ENCODE measurements at regions not wholly inside any gene's neighbourhood (a gene's known extent, or its start where the extent isn't known, plus 50 kb on each side); places are given as distances from the start of the nearest gene placed in this dataset.

DNA sequence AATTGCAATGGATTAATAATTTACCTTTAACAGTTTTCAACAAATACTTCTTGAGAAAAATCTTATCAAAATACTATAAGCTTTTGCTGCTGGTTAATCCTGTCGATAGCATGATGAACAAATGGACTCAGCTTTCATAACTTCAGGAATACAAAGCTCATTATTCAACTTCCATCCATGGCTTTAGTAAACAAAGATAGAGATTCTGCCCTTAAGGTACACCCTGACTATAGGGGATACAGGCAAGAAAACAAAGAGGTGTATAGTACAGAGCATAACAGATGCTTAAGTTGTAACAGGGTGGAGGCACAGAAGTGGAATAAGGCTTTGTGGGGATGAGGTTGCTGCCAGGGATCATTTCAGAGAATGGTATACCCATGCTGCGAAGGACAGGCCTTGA, 57.0 kb upstream of the FOXN2 start:
- Histone ChIP-seq H3K27ac (no peak overlapping the region), H3K79me2 (ENCODE audit: insufficient read depth) (no peaks in the 10 kb centered on the region), H3F3A (ENCODE audit: insufficient read depth) (no peaks in the 10 kb centered on the region), H3K4me2 (ENCODE audit: unreplicated experiment) (no peak overlapping the region), H3K4me1 (ENCODE audit: insufficient read depth) (no peaks in the 10 kb centered on the region), H3K27me3 (replicated peaks; ENCODE audit: insufficient read depth) (no peaks in the 10 kb centered on the region), H2AFZ (no peak overlapping the region), H3K36me3 (ENCODE audit: low read depth) (no peaks in the 10 kb centered on the region), H4K20me1 (ENCODE audit: insufficient read depth) (no peaks in the 10 kb centered on the region), H3K4me3 (no peak overlapping the region), H3K9me3 (ENCODE audit: low read depth) (no peaks in the 10 kb centered on the region), H3K9me2 (ENCODE audit: insufficient read depth) (no peaks in the 10 kb centered on the region), H3K9ac (no peak overlapping the region)
- no peak for DNase-seq
- WGBS, 2 experiments (ENCODE audit: low coverage in 1 of 2, low lambda C conversion rate in 2 of 2, missing lambda C conversion rate in 2 of 2), result 84 to 87% methylated on average over 2 of the region's 2 CpGs
- TF ChIP-seq EZH2phosphoT487 (IDR thresholded peaks at IDR 0.05; ENCODE audit: insufficient read depth, low read depth), result no peak
- no peak for TF ChIP-seq EZH2 (IDR thresholded peaks at IDR 0.05; ENCODE audit: insufficient read depth, poor library complexity, severe bottlenecking)
- in situ Hi-C loops (cut with MboI), result no loop called here

DNA sequence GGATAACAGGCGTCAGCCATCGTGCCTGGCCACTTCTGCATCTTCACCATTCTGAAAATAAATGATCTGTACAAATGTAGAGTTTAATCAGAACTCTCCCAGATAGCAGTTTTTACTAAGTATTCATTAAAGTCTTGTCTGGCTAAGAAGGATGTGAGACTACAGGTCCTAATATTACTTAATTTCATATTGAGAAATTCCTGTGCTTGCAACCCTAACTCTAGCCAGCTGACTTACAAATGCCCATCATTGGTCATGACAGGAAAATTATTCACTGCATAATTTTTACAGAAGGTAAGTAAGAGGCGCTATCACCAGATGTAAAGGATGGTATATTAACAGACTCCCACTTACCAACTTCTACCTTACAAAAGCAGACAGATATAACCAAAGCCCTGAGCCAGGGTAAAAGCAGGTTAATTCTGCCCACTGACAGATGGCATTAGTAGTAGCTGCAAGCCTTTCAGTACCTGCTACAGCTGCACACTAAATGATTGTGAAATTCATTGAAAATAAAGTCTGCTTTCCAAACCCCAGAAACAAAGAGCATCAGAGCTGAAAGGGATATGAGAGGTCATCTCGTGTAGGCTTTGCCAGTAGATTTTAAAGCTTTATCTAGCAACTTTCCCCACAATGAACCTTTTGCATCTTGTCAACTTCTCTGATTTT, 55.9 kb upstream of the FOXN2 start:
- Histone ChIP-seq H3K27me3 (replicated peaks; ENCODE audit: insufficient read depth) (no peaks in the 10 kb centered on the region), H3K9ac (no peak overlapping the region), H3K9me2 (ENCODE audit: insufficient read depth) (no peaks in the 10 kb centered on the region), H3K36me3 (ENCODE audit: low read depth) (no peaks in the 10 kb centered on the region), H3K79me2 (ENCODE audit: insufficient read depth) (no peaks in the 10 kb centered on the region), H3K4me2 (ENCODE audit: unreplicated experiment) (no peak overlapping the region), H4K20me1 (ENCODE audit: insufficient read depth) (no peaks in the 10 kb centered on the region), H2AFZ (no peak overlapping the region), H3K27ac (no peak overlapping the region), H3K9me3 (ENCODE audit: low read depth) (no peaks in the 10 kb centered on the region), H3F3A (ENCODE audit: insufficient read depth) (no peaks in the 10 kb centered on the region), H3K4me3 (no peak overlapping the region), H3K4me1 (ENCODE audit: insufficient read depth) (no peaks in the 10 kb centered on the region)
- in situ Hi-C loops (cut with MboI), result no loop called here
- 79 to 83% methylated on average over 4 of the region's 4 CpGs for WGBS, 2 experiments (ENCODE audit: low coverage in 1 of 2, low lambda C conversion rate in 2 of 2, missing lambda C conversion rate in 2 of 2)
- no peak for DNase-seq
- TF ChIP-seq EZH2 (IDR thresholded peaks at IDR 0.05; ENCODE audit: insufficient read depth, poor library complexity, severe bottlenecking), result no peak
- no peak for TF ChIP-seq EZH2phosphoT487 (IDR thresholded peaks at IDR 0.05; ENCODE audit: insufficient read depth, low read depth)

DNA sequence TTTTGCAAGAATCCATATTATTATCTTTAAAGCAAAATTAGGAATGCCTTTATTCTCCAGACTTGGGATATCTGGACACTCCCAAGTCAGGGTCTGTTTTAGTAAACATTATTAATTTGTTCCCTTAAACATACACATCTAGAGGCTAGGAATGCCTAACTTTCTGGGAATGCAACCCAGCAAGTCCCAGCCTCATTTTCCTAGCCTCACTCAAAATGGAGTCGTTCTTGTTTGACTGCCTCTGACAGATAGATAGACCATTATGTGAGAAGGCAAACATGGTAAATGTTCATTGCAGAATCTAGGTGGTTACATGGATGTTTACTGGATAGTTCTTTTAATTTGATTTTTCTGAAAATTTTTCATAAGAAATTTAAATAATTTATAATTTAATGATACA, 54.7 kb upstream of the FOXN2 start:
- Histone ChIP-seq H3K79me2 (ENCODE audit: insufficient read depth) (no peaks in the 10 kb centered on the region), H3F3A (ENCODE audit: insufficient read depth) (no peaks in the 10 kb centered on the region), H3K9me2 (ENCODE audit: insufficient read depth) (no peaks in the 10 kb centered on the region), H3K4me3 (no peak overlapping the region), H3K36me3 (ENCODE audit: low read depth) (no peaks in the 10 kb centered on the region), H3K9me3 (ENCODE audit: low read depth) (no peaks in the 10 kb centered on the region), H2AFZ (no peak overlapping the region), H3K4me1 (ENCODE audit: insufficient read depth) (no peaks in the 10 kb centered on the region), H3K27me3 (replicated peaks; ENCODE audit: insufficient read depth) (no peaks in the 10 kb centered on the region), H4K20me1 (ENCODE audit: insufficient read depth) (no peaks in the 10 kb centered on the region), H3K27ac (no peak overlapping the region), H3K4me2 (ENCODE audit: unreplicated experiment) (no peak overlapping the region), H3K9ac (no peak overlapping the region)
- in situ Hi-C loops (cut with MboI), result no loop called here
- TF ChIP-seq EZH2phosphoT487 (IDR thresholded peaks at IDR 0.05; ENCODE audit: insufficient read depth, low read depth), result no peak
- TF ChIP-seq EZH2 (IDR thresholded peaks at IDR 0.05; ENCODE audit: insufficient read depth, poor library complexity, severe bottlenecking), result no peak
- DNase-seq, result no peak
- 46 to 51% methylated on average over 1 of the region's 1 CpG for WGBS, 2 experiments (ENCODE audit: low coverage in 1 of 2, low lambda C conversion rate in 2 of 2, missing lambda C conversion rate in 2 of 2)

DNA sequence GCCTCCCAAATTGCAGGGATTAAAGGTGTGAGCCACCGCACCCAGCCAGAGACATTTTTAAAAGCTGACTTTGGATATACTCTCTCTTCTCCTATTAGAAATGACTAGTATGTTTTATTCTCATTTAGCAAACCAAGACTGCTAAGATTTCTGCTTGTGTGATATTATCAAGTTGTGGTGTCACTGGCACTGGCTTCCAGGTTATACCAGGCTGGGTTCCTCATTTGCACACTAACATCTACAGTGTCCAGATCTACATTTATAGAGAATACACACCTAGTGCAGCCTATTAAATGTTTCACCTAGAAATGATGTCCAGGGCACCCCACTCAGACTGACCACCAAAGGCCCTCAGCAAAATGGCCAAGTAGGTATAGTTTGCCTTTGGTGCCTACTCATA, 49.9 kb upstream of the FOXN2 start:
- Histone ChIP-seq H3K79me2 (ENCODE audit: insufficient read depth) (no peaks in the 10 kb centered on the region), H4K20me1 (ENCODE audit: insufficient read depth) (no peaks in the 10 kb centered on the region), H3F3A (ENCODE audit: insufficient read depth) (no peaks in the 10 kb centered on the region), H3K4me3 (no peak overlapping the region), H3K9me2 (ENCODE audit: insufficient read depth) (no peaks in the 10 kb centered on the region), H3K4me2 (ENCODE audit: unreplicated experiment) (no peak overlapping the region), H3K9me3 (ENCODE audit: low read depth) (no peaks in the 10 kb centered on the region), H3K27ac (no peak overlapping the region), H3K27me3 (replicated peaks; ENCODE audit: insufficient read depth) (no peaks in the 10 kb centered on the region), H2AFZ (no peak overlapping the region), H3K36me3 (ENCODE audit: low read depth) (no peaks in the 10 kb centered on the region), H3K9ac (no peak overlapping the region), H3K4me1 (ENCODE audit: insufficient read depth) (no peaks in the 10 kb centered on the region)
- TF ChIP-seq EZH2phosphoT487 (IDR thresholded peaks at IDR 0.05; ENCODE audit: insufficient read depth, low read depth) (no peak), EZH2 (IDR thresholded peaks at IDR 0.05; ENCODE audit: insufficient read depth, poor library complexity, severe bottlenecking) (no peak)
- 86 to 97% methylated on average over 1 of the region's 1 CpG for WGBS, 2 experiments (ENCODE audit: low coverage in 1 of 2, low lambda C conversion rate in 2 of 2, missing lambda C conversion rate in 2 of 2)
- no peak for DNase-seq
- in situ Hi-C loops (cut with MboI), result no loop called here

Data from GM23248 (cell line).